GM12873 (cell line): ENCODE measurements at regions not wholly inside any gene's neighbourhood (a gene's known extent, or its start where the extent isn't known, plus 50 kb on each side); places are given as distances from the start of the nearest gene placed in this dataset.

Experiments used
- CTCF ChIP-seq: IDR thresholded peaks from 2 replicates; pipeline ENCODE4 v1.5.1; 2012; ENCODE audit warnings: low read depth, mild to moderate bottlenecking, moderate library complexity, low read length, control low read depth; ENCODE audit not compliant: insufficient read depth; ENCODE audit errors: missing control alignments

GRCh38 chr14:96706893-96707292 lies 90.3 kb upstream of the VRK1 start:
- TF ChIP-seq CTCF, result no peak

GRCh38 chr14:96710060-96710666 lies 87.0 kb upstream of the VRK1 start:
- TF ChIP-seq CTCF, result no peak

- TF ChIP-seq CTCF, result no peak
These were observed 85.5 kb upstream of the VRK1 start for GRCh38 chr14:96711559-96712267.

- TF ChIP-seq CTCF, result no peak
These were observed 83.8 kb upstream of the VRK1 start for GRCh38 chr14:96713426-96713825.

- TF ChIP-seq CTCF, result no peak
These were observed 80.1 kb upstream of the VRK1 start for GRCh38 chr14:96717116-96717515.

GRCh38 chr14:96718407-96718806 lies 78.8 kb upstream of the VRK1 start:
- TF ChIP-seq CTCF, result no peak

GRCh38 chr14:96722736-96723135 lies 74.4 kb upstream of the VRK1 start:
- no peak for TF ChIP-seq CTCF
